ENCODE measurements at regions not wholly inside any gene's neighbourhood (a gene's known extent, or its start where the extent isn't known, plus 50 kb on each side); places are given as distances from the start of the nearest gene placed in this dataset.

GRCh38 chr13:90535421-90535820 is 812.1 kb upstream of the MIR17HG start:
- peaks cover 5% of the 10 kb centered on the region for H3K27me3 Mint-ChIP-seq (ENCODE audit: unreplicated experiment)
- H3K36me3 Mint-ChIP-seq (ENCODE audit: unreplicated experiment): peaks cover 8% of the 10 kb centered on the region
- TF ChIP-seq, protein P1, sequence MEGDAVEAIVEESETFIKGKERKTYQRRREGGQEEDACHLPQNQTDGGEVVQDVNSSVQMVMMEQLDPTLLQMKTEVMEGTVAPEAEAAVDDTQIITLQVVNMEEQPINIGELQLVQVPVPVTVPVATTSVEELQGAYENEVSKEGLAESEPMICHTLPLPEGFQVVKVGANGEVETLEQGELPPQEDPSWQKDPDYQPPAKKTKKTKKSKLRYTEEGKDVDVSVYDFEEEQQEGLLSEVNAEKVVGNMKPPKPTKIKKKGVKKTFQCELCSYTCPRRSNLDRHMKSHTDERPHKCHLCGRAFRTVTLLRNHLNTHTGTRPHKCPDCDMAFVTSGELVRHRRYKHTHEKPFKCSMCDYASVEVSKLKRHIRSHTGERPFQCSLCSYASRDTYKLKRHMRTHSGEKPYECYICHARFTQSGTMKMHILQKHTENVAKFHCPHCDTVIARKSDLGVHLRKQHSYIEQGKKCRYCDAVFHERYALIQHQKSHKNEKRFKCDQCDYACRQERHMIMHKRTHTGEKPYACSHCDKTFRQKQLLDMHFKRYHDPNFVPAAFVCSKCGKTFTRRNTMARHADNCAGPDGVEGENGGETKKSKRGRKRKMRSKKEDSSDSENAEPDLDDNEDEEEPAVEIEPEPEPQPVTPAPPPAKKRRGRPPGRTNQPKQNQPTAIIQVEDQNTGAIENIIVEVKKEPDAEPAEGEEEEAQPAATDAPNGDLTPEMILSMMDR (IDR thresholded peaks at IDR 0.05; ENCODE audit: partially characterized antibody, unreplicated experiment): no peak
- H3K9me3 Mint-ChIP-seq (ENCODE audit: unreplicated experiment): peaks cover 5% of the 10 kb centered on the region
- peak overlapping the region; percentile 80 for H3K27ac Mint-ChIP-seq (ENCODE audit: unreplicated experiment)
- no peak overlapping the region for H3K4me3 Mint-ChIP-seq (ENCODE audit: unreplicated experiment)
- no peak for DNase-seq
- H3K4me1 Mint-ChIP-seq (ENCODE audit: low read depth, unreplicated experiment): peaks cover 15% of the 10 kb centered on the region

- DNase-seq: no peak
- peaks cover 15% of the 10 kb centered on the region for H3K4me1 Mint-ChIP-seq (ENCODE audit: low read depth, unreplicated experiment)
- peaks cover 5% of the 10 kb centered on the region for H3K27me3 Mint-ChIP-seq (ENCODE audit: unreplicated experiment)
- peaks cover 8% of the 10 kb centered on the region for H3K36me3 Mint-ChIP-seq (ENCODE audit: unreplicated experiment)
- H3K4me3 Mint-ChIP-seq (ENCODE audit: unreplicated experiment): no peak overlapping the region
- H3K9me3 Mint-ChIP-seq (ENCODE audit: unreplicated experiment): peaks cover 8% of the 10 kb centered on the region
- TF ChIP-seq, protein P1 (IDR thresholded peaks at IDR 0.05; ENCODE audit: partially characterized antibody, unreplicated experiment): no peak
- no peak overlapping the region for H3K27ac Mint-ChIP-seq (ENCODE audit: unreplicated experiment)
These were observed 809.4 kb upstream of the MIR17HG start for GRCh38 chr13:90538063-90538462.

DNA sequence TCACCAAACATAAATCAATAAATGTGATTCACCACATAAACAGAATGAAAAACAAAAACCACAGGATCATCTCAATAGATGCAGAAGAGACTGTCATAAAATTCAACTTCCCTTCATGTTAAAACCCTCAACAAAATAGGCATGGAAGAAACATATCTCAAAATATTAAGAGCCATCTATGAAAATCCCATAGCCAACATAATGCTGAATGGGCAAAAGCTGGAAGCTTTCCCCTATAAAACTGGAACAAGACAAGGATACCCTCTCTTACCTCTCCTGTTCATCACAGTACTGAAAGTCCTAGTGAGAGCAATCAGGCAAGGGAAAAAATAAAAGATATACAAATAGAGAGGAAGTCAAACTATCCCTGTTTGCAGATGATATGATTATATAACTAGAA is 806.1 kb upstream of the MIR17HG start:
- H3K4me3 Mint-ChIP-seq (ENCODE audit: unreplicated experiment): no peak overlapping the region
- no peaks in the 10 kb centered on the region for H3K4me1 Mint-ChIP-seq (ENCODE audit: low read depth, unreplicated experiment)
- peaks cover 2% of the 10 kb centered on the region for H3K9me3 Mint-ChIP-seq (ENCODE audit: unreplicated experiment)
- no peak overlapping the region for H3K27ac Mint-ChIP-seq (ENCODE audit: unreplicated experiment)
- no peaks in the 10 kb centered on the region for H3K27me3 Mint-ChIP-seq (ENCODE audit: unreplicated experiment)
- TF ChIP-seq, protein P1 (IDR thresholded peaks at IDR 0.05; ENCODE audit: partially characterized antibody, unreplicated experiment): no peak
- peaks cover 13% of the 10 kb centered on the region for H3K36me3 Mint-ChIP-seq (ENCODE audit: unreplicated experiment)
- DNase-seq: no peak

DNA sequence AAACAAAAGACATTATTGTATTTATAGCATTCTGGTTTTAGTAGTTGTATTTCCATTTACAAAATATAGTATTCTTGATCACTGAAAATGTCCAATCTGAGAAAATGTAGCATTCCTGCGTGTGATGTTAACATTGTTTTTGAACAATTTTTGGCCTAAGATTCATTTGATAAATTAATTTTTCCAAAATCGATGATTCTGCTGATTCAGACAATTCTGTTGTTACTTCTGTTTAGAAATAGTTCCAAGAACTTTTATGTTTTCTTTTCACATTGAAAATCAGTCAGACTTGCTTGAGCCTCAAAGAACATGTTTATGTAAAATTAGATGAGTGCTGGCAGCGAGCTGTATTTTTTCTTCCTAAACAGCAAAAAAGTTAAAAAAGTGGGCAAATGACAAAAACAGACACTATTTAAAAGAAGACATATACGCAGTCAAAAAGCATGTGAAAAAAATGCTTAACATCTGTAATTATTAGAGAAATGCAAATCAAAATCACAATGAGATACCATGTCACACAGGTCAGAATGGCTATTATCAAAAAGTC is 804.5 kb upstream of the MIR17HG start:
- H3K9me3 Mint-ChIP-seq (ENCODE audit: unreplicated experiment): peaks cover 6% of the 10 kb centered on the region
- H3K27me3 Mint-ChIP-seq (ENCODE audit: unreplicated experiment): no peaks in the 10 kb centered on the region
- H3K4me1 Mint-ChIP-seq (ENCODE audit: low read depth, unreplicated experiment): no peaks in the 10 kb centered on the region
- no peak overlapping the region for H3K27ac Mint-ChIP-seq (ENCODE audit: unreplicated experiment)
- H3K36me3 Mint-ChIP-seq (ENCODE audit: unreplicated experiment): peaks cover 23% of the 10 kb centered on the region
- H3K4me3 Mint-ChIP-seq (ENCODE audit: unreplicated experiment): no peak overlapping the region
- TF ChIP-seq, protein P1 (IDR thresholded peaks at IDR 0.05; ENCODE audit: partially characterized antibody, unreplicated experiment): no peak
- no peak for DNase-seq

DNA sequence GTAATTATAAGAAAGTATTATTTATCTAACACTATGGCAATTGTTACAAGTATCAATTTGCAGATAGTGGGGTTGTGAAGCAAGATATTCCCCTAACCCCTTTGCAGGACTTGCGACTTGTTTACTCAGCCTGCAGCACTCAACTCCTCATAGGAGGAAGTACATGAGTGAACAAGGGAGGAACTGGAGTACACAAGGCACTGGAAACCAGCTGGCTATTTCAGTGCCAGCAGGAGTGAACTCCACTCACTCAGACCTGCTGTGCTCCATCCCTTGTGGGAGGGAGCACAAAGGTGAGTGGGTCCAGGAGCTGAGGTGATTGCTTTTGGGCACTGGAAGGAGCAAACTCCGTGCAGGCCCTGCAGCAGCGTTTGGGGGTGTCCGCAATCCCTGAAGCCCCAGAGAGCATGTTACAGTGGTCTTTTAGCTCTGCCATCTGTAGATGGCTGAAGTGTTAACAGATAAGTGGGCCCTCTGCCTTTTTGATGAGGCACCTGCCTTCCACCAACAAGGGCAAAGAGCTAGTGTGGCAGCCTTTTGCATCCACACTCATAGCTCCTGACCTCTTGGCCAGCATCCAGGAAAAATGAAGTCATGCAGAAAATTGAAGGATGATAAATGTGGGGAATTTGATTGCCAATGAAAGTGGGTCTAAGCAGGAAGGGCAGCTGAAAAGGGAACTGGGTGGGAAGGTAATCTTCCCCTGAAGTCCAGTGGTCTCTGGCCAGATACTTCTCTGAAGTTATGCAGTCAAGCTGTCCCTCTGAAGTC is 802.2 kb upstream of the MIR17HG start:
- Mint-ChIP-seq H3K4me3 (ENCODE audit: unreplicated experiment) (no peak overlapping the region), H3K4me1 (ENCODE audit: low read depth, unreplicated experiment) (no peaks in the 10 kb centered on the region), H3K36me3 (ENCODE audit: unreplicated experiment) (peaks cover 26% of the 10 kb centered on the region), H3K9me3 (ENCODE audit: unreplicated experiment) (peaks cover 8% of the 10 kb centered on the region), H3K27me3 (ENCODE audit: unreplicated experiment) (no peaks in the 10 kb centered on the region), H3K27ac (ENCODE audit: unreplicated experiment) (no peak overlapping the region)
- TF ChIP-seq, protein P1 (IDR thresholded peaks at IDR 0.05; ENCODE audit: partially characterized antibody, unreplicated experiment): no peak
- no peak for DNase-seq
